Posterior vena cava (tissue), 2 donors: ENCODE measurements at regions not wholly inside any gene's neighbourhood (a gene's known extent, or its start where the extent isn't known, plus 50 kb on each side); places are given as distances from the start of the nearest gene placed in this dataset.

Source experiments
- DNase-seq: peaks from one replicate; pipeline ENCODE4 v3.0.0-alpha.2; 2020; ENCODE audit warnings: low spot score
- intact Hi-C, 2 donors: fragments of 100-400 bp; cut with DNase I; formaldehyde crosslinking; loops; one replicate each; pipeline versions ENCODE4 v1.14.1 to v1.14.2; 2022 to 2023
- donor health status: DM: yes; HTN: yes; CAD: no.
- donor health status: DM: yes; HTN: yes; CAD: no.

DNA sequence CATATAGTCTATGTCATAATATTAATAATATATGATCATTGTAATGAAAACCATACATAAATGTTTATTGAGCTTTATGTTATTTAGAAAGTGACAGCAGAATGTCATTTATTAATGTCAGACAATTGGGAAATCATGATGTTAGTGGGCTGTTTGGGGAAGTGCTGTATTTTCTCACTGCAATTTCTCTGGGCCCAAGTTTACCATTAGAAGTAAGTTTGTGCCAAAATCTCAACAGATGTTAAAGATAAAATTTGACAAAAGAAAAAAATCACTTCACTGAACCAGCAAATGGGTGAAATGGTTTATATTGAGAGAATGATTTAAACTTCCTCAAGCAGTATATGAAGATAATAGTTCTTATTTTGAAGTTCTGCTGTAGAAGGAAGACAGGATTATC is 433.2 kb upstream of the SMARCA2 start:
- no peak for DNase-seq
- intact Hi-C loops = no loop called here

DNA sequence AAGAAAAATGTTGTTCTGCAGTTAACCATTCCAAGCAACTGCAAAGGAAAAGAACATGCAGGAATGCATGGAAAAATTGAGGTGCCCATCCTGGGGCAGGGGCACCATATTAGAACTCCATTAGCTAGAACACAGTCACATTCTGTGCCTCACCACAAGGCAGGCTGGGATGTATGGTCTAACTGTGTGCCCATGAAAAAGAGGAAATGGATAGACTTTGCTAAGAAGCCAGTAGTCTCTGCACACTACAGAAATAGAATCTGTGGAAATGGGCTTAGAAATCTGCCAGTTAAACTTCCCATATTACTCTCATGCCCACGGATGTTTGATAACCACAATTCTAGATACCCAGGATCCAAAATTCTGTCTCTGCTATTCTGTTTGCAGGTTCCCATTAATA is 423.8 kb upstream of the SMARCA2 start:
- intact Hi-C loops = no loop called here

DNA sequence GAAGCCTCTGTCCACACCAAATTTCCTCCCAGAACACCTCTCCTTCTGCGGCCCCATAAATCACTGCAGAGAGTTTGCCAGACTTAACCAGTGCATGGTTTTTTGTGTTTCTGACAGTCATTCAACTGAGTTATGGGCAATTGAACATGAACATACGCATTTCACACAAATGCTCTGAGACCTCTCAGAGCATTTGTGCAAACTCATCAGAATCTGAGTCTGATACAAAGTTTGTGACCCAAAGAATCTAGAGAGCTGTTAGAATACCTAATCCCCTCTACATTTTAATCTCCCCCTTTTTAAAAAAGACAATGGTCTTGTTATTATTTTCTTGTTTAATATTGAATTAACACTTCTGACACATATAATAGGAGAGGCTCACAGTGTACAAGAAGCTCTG is 416.9 kb upstream of the SMARCA2 start:
- no peak for DNase-seq
- intact Hi-C loops = no loop called here

More for the DNA sequence above, 423.8 kb upstream of the SMARCA2 start:
- DNase-seq = no peak

DNA sequence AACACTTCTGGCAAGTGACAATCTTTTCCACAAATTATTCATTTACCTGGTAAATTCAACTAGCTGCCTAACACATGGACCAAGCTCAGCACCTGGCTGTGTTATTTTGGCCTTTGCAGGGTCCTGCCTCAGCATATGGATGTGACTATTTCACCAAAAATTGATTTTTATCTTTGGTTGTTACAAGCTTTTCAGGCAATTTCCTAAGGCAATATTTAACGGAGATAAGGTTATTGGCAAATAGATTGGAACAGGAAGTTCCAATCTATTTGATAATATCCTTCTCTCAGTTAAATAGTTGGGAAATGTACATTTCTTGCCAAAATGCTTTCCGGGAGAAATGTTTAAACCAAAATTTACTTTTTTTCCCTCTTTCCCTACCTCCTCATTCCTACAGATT is 415.2 kb upstream of the SMARCA2 start:
- intact Hi-C loops = no loop called here

DNA sequence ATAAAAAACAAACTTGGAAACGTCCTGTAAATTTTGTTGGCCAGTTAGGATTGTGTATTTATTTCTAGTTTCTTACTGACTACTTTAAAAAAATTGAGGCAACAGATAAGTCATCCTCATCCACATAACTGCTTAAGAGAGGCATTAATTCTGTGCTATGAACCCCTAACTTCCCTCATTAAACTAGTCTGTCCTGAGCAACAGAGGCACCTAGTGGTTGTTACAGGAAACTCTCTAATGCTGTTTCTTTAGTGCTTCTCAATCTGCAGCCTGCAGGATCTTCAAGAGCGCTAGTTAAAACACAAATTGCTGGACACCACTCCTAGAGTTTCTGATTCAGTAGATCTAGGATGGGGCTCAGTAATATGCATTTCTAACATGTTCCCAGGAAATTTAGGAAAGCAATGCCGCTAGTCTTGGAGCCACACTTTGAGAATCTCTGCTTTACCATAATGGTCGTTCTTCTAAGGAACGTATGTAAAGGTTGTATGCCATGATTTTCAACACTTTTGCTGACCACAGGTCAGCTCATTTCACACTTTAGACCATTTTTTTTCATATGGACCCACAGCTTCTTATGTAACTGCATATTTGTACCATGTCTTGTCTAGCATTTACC is 410.1 kb upstream of the SMARCA2 start:
- DNase-seq = no peak
- intact Hi-C loops = no loop called here

More for the DNA sequence above, 415.2 kb upstream of the SMARCA2 start:
- no peak for DNase-seq

DNA sequence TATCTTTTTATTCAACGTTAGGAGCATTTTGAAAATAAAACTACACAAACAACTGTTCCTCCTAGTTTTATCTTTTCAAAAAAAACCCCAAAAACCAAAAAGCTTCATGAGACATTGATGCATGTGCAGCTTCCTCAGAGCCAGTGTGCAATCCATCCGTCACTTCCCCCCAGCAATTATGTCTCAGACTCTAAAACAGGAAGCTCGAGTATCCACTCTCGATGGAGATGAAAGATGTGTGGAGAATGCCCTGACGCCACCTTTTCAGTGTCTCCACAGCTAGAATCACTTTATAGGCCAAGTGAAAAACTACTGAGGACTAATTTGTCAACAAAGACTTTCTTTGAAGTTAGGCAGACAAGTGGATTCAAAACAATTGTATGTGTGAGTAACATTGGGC is 408.9 kb upstream of the SMARCA2 start:
- intact Hi-C loops = no loop called here
- no peak for DNase-seq

DNA sequence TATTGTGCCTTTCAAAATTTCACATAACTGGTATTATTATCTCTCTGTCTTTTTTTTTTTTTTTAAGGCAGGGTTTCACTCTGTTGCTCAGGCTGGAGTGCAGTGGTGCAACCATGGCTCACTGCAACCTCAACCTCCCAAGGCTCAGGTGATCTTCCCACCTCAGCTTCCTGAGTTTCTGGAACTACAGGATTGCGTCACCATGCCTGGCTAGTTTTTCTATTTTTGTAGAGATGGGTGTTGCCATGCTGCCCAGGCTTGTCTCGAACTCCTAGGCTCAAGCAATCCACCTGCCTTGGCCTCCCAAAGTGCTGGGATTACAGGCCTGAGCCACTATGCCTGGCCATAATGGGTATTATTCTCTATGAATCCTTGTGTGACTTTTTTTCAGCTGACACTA is 402.3 kb upstream of the SMARCA2 start:
- intact Hi-C loops = no loop called here
- no peak for DNase-seq

DNA sequence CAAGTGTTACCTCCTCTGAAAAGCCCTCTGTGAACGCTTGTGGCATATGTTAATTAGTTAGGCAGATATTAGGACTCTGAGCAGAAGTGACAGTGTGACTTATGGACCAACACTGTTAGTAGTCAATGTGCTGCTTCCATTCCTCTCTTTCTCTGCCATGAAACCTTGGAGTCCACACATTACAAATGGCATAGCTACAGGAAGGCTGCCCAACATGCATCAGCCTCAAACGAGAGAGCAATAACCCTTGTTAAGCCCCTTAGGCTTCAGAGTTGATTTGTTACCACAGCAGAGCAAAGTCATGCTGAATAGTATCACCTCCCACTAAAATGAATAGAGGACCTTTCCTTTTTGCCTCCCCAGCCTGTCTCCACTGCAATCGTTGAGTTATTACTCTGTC is 397.7 kb upstream of the SMARCA2 start:
- DNase-seq = no peak
- intact Hi-C loops = no loop called here

DNA sequence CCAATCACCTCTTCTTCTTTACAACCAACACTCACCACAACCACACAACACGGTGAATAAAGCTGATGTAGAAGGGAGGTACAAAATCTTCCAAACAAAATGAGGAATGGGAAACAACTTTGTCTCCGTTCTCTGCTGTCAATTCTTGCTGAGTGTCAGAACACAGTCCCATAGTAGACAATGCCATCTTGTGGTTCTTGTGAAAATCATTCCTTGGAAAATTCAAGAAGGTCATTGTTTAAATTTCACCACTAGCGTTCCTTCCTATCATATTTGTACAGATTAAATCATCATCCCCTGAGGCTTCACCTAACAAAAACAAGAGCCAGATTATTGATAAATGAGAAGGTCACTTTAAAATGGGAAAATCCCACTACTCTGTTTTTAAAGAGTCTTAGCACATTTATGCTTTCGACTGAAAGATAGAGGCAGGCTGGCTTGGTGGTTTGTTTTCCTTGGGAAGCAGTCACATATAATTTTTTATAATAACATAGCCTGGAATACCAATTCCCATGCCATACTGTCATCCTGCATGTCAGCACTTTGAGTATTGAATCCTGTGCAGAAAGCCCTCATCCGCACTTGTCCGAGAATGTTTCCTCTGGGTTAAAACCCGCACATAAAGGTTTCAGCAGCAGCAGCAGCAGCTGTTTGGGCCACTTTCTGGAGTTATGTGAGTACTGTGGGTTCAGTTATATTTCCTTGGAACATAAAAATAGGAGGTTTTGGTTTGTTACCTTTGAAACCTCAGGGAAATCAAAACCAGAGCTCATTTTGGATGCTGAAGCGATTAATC is 395.0 kb upstream of the SMARCA2 start:
- intact Hi-C loops = no loop called here
- DNase-seq = no peak

DNA sequence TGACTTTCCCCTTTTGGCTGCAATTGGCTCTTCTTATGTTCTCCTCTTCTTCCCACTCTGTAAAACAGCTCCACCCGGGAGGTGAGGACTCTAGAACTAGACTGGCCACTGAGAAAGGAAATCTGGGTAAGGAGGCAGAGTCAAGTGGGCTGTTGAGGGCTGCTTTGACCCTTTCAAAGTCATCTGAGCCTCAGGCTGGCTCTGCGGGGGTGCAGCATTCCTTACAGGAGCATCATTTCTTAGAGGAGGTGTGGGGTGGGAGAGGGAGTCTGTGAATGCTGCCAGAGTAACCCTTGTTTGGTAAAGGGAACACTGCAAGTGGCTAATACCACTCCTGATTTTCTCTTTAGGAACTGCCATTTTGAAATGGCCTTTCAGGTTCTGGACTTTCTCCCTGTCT is 377.7 kb upstream of the SMARCA2 start:
- DNase-seq = no peak
- intact Hi-C loops = no loop called here

DNA sequence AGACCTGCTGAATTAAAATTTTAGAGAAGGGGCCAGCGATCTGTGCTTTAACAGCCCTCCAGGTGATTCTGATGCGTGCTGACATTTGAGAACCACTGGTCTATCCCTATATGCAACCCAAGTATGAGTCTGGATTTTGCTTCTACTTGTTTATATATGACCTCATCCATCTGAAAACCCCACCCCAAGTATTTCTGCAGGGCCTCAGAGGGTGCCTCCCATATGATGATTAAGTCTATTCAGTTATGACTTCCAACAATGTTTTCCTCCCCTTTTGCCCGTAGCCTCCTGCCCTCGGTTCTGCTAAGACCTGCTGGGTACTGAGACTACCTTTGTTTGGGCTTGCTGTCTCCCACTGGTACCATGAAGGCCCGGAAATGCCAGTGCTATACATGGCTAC is 376.0 kb upstream of the SMARCA2 start:
- intact Hi-C loops = no loop called here
- DNase-seq = no peak

DNA sequence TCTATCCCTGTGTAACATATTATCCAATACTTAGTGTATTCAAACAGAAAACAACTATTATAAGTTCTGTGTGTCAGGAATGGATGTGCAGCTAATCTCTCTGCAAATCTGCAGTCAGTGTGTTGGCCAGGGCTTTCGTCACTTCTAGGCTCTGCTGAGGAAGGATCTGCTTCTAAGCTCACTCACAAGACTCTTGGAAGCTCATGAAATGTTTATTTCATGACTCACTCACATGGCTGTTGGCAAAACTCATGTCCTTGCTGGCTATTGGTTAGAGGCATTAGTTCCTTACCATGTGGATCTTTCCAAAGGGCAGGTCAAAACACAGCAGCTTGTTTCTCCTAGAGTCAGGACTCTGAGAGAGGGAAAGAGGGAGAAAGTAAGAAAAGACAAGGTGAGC is 367.4 kb upstream of the SMARCA2 start:
- no peak for DNase-seq
- intact Hi-C loops = no loop called here

DNA sequence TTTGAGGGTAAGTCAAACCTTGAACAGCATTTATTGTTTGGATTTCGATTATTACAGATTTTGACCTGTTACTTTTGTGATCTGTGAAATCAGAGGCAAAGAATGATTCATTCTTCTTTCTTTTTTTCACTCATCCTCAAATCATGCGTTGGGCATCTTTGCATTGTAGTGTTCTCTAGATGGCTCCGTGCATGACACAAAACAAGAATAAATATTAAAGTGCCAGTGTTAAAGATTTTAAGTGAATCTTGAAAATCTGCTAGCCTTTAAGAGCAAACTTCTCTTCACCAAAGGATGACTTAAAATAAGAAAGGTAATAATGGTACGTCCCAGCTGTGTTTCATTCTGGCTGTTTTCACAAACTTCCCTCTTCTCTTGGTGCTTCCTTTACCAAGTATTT is 361.9 kb upstream of the SMARCA2 start:
- intact Hi-C loops = no loop called here
- DNase-seq = no peak

DNA sequence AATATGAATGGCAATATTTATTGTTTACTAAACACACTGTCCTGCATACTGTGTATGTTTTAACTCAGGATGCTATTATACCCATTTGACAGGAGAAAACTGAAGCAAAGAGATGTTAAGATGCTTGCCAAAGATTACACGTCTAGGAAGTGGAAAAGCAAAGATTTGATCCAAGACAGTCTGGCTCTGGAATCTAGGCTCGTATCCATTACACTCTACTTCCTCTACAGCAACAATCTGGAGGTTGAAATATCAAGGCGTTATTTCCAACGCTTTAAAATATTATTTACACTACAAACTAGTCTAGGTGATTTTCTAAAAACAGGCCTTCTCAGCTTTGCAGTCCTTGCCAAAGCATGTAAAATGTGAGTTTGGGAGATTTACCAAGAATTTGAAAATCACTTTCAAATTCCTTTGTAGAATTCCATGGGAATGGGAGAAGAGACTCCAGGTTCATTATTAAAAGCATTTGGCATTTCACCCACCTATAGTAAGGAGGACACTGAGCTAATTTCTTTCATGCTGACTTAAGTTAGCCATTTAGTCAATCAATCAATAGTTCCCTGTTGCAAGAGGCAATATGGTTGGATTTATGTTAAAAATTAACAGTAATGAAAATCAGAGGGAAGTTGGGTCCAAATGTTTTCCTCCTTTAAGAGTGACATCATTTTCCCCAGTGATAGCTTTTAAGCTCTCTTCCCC is 356.3 kb upstream of the SMARCA2 start:
- DNase-seq = no peak
- intact Hi-C loops = no loop called here

DNA sequence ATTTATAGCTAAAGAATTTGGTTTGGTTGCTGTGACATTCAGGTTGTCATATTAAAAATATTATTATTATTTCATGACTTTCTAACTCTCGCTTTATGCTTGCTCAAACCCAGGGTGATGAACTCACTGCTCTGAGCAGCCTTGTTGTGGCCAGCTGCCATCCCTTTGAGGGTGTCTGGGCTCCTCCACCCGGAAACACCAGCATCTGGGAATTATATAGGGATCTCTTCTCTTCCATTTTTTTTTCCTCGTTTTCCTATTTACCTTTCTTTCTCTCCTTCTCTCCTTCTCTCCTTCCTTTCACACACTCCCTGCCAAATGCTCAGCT is 355.8 kb upstream of the SMARCA2 start:
- intact Hi-C loops = no loop called here

DNA sequence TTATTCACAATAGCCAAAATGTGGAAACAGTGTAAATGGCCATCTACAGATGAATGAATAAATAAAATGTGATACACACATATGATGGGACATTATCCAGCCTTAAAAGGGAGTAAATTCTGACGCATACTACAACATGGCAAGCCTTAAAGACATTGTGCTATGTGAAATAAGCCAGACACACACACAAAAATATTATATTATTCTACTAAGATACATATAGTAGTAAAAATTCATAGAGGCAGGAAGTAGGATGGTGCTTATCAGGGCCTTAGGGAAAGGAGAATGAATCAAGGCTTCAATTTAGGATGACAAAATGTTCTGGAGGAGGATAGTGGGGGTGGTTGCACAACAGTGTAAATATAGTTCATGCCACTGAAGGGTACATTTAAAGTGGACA is 346.7 kb upstream of the SMARCA2 start:
- no peak for DNase-seq
- intact Hi-C loops = no loop called here

More for the DNA sequence above, 355.8 kb upstream of the SMARCA2 start:
- DNase-seq = no peak

DNA sequence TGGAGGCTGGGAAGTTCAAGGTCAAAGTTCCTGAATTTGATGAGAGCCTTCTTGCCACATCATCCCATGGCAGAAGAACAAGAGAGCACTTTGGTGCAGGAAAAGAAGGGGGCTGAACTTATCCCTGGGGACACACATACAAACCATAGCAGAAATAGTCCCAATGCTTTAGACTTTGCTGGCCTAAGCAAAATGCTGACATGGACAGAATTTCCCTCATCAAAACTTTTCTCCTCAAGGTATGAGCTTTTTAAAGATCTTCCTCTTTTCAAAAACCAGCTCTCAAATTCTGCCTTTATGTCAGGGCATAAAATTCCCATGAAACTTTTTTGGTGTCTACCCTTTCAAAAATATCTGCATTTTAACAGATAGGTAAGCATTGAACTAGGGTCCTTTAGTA is 341.8 kb upstream of the SMARCA2 start:
- intact Hi-C loops = no loop called here

DNA sequence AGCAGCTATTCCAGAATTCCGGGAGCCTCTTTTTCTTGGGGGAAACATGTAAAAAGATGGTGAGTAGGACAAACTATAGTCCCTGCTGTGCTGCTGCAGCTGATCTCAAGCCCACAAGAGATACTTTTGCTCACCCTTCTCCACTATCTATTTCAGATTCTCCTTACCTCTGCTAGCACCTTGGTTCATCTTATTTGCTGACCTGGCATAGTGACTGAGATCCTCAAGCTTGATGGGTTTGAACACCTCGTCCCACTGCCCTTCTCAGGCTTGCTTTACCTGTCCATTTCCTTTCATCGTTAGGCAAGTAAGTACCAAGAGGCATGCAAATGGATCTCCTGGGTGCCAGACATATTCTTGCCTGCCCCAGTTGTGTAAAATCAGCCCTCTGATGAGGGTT is 338.4 kb upstream of the SMARCA2 start:
- no peak for DNase-seq
- intact Hi-C loops = no loop called here

More for the DNA sequence above, 341.8 kb upstream of the SMARCA2 start:
- no peak for DNase-seq

DNA sequence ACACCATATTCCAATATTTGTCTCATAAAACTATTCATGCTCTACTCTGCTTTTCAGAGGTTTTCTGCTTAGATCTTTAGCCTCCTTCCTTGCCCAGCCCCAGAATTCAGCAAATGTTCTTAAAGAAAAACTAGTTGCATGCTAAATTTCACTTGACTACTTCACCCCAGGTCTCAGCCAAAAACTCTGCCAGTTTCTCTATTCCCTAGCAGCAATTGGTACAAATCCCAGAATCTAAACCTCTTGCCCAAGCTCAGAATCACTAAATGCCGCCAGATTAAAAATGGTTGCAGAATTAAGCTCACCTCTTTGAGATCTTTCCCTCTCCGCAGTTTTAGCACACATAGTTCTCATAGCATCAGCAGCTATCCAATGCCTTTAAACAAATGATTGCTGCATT is 331.2 kb upstream of the SMARCA2 start:
- no peak for DNase-seq
- intact Hi-C loops = no loop called here

DNA sequence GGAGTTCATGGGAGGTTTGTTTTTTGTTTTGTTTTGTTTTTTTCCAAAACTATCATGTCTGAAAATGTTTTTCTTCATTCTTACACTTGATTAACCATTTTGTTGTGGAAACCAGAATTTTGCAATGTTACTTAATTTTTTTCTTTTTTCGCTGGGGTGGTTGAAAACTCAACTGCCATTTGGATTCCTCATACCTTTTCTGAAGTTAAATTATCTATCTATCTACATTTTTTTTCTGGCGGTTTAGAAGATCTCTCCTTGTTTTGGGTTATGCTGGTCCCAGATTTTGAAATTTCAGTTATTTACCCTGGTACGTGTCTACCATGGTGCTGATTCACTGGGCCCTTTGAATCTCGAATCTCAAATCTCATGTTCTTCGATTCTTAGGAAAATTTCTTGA is 316.2 kb upstream of the SMARCA2 start:
- intact Hi-C loops = no loop called here
- no peak for DNase-seq

DNA sequence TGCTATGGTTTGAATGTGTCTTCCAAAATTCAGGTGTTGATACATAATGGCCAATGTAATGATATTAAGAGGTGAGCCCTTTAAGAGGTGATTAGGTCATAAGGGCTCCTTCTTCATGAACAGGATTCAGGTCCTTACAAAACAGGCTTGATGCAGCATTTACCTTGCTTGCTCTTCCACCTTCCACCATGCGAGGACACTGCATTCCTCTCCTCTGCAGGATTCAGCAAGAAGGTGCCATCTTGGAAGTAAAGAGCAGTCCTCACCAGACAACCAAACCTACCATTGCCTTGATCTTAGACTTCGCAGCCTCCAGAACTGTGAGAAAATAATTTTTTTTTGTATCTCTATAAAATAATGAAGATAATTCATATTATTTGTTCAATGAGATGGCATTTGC is 314.0 kb upstream of the SMARCA2 start:
- no peak for DNase-seq
- intact Hi-C loops = no loop called here
